NCI-H345 treated with DMSO at 0.1 percent for 48 hours (cell line): ENCODE measurements at regions not wholly inside any gene's neighbourhood (a gene's known extent, or its start where the extent isn't known, plus 50 kb on each side); places are given as distances from the start of the nearest gene placed in this dataset.
A peak's percentile ranks its signal among the peaks of the same experiment; 100 is the strongest.

ENCODE experiments used
- DNase-seq: peaks from one replicate; lab custom pipeline; 2025; ENCODE audit not compliant: unreplicated experiment; lab: John Stamatoyannopoulos, UW

- no peak for DNase-seq
Measured at GRCh38 chr3:30945291-30945690, 50.8 kb upstream of the GADL1 start.

DNA sequence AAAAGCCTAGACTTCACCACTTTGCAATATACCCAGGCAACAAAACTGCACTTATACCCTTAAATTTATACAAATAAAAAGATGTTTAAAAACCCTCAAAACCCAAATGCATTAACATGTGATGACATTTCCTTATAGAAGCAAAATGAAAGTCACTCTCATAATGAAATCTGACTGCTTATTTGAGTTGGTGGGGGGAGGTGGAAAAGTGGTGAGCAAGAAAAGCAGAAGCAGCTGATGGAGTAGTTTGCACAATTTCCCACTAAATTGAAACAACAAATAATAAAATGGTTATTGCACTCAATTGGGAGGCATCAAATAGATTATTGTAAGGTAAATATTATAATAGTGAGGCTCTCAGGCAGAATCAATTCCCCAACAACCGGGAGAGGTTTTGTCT lies 54.0 kb upstream of the GADL1 start:
- no peak for DNase-seq

DNA sequence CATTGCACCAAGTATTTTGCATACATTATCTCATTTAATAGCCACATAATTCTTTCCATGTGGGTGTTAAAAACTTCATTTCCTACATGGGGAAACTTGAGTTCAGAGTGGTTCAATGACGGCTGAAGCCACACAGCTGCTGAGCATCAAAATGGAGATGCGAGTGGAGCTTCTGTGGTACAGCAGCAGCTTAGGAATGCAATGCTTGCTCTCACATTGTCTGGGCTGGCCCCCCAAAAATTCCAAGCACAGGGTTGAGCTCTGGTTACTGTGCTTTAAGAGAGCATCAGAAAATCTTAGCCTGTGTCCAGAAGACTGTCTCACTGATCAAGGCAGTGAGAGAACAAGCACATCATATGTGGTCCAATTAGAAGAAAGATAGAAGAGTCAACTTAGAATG lies 57.4 kb upstream of the GADL1 start:
- no peak for DNase-seq

- DNase-seq: no peak
Measured at GRCh38 chr3:30952786-30953185, 58.3 kb upstream of the GADL1 start.

- DNase-seq: no peak
Measured at GRCh38 chr3:30954426-30954825, 60.0 kb upstream of the GADL1 start.

DNA sequence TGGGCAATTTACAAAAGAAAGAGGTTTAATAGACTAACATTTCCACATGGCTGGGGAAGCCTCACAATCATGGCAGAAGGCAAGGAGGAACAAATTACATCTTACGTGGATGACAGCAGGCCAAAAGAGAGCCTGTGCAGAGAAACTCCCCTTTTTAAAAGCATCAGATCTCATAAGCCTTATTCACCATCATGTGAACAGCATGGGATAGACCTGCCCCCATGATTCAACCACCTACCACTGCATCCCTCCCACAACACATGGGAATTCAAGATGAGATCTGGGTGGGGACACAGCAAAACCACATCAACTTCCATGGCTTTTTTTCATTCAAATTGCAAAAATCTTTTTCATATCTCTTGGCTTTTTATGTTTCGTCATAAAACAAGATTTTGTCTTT lies 67.6 kb upstream of the GADL1 start:
- no peak for DNase-seq

- DNase-seq: no peak
Measured at GRCh38 chr3:30962493-30962892, 68.0 kb upstream of the GADL1 start.

GRCh38 chr3:30963223-30963722 lies 68.8 kb upstream of the GADL1 start:
- no peak for DNase-seq

DNA sequence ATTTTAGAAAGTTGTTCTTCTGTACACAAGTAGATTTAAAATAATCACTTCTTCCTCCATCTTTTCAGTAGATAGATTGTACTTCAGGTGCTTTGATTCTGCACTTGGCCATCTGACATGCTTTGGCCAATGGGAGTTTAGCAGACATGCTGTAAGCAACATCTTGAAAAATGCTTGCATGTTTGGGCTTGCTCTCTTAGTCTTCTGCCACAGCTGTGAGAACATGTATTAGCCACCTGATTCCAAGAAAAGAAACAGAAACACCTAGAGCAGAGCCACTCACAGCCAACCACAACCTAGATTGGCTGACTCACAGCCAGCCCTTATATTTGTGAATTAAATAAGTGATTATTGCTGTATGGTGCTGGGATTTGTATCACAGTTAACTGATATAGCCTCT lies 70.2 kb upstream of the GADL1 start:
- DNase-seq: no peak

DNA sequence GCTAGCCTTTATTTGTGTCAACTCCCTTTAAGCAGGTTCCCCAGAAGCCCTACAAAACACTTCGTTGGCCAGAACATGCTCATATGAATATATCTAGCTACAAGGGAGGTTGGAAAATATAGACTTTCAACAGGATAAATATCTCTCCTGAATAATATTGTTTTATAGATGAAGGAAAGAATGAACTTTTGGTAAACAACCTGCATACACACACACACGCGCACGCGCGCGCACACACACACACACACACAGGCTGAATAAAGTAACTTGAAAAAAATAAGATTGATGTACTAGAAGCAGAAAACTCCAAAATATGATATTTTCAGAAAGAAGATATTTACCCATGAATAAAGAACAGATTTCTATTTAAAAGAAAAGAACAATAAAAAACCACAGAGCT lies 72.4 kb upstream of the GADL1 start:
- no peak for DNase-seq

- no peak for DNase-seq
Measured at GRCh38 chr3:30970183-30970582, 75.7 kb upstream of the GADL1 start.

- no peak for DNase-seq
Measured at GRCh38 chr3:30972449-30972848, 78.0 kb upstream of the GADL1 start.

GRCh38 chr3:30974071-30974470 lies 79.6 kb upstream of the GADL1 start:
- no peak for DNase-seq

- DNase-seq: no peak
Measured at GRCh38 chr3:30977592-30977991, 83.1 kb upstream of the GADL1 start.

- no peak for DNase-seq
Measured at GRCh38 chr3:30980993-30981392, 86.5 kb upstream of the GADL1 start.

GRCh38 chr3:30982416-30983075 lies 88.1 kb upstream of the GADL1 start:
- no peak for DNase-seq

DNA sequence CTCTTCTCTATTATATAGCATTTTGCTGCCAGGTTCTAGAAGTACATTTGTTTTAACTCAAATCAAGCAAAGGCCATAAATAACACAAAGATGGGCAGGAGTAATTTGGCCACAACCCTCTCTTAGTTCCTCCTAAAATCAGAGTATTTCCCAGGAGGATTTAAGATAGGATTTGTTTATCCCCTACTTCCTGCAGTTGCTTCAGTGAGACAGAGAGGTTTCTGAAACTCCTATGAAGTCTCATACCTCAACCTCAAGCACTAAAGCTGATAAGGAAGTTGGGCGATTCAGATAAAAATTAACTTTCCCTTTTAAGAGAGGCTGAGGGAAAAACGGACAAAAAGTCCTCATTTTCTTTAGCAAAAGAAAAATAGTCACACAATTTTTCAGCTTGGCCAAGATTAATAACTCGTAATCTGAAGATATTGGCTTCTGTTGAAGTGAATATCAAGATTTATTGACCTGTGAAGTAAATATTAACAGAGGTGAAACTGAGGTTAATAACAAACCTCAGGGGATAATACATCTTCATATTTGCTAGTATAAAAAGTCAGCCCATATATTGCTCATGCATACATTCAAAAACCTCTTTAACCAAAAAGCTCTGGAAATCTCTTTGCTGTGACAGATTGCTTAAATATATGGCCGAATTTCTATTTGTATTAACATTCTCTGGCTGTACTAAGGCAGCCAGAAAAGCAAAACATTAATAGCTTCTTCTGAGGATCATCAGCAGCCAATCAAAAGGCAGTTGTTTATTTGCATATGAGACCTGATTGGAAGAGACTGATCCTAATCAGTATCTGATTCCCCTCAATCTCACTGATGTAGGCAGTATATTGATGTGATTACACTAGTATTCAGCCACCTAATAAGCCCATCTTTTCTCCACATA lies 90.6 kb upstream of the GADL1 start:
- no peak for DNase-seq

DNA sequence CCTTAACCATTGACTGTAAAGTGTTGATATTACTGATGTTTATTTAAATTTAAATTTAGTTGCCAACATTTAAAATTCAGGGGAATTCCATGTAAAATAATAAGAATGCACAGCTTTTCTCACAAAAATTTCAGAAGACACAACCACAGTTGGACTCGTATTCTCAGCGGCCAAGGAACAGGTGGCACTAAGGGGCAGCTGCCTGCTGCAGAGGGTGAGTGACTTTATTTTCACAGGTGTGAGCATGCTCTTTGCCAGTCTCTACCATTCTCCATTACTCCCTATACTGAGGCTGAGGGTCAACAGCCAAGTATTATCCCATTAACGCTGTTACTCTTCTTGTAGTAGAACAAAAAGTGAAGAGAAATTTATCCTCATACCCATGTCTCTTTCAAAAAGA lies 92.1 kb upstream of the GADL1 start:
- DNase-seq: no peak

- no peak for DNase-seq
Measured at GRCh38 chr3:30988769-30989168, 94.3 kb upstream of the GADL1 start.

DNA sequence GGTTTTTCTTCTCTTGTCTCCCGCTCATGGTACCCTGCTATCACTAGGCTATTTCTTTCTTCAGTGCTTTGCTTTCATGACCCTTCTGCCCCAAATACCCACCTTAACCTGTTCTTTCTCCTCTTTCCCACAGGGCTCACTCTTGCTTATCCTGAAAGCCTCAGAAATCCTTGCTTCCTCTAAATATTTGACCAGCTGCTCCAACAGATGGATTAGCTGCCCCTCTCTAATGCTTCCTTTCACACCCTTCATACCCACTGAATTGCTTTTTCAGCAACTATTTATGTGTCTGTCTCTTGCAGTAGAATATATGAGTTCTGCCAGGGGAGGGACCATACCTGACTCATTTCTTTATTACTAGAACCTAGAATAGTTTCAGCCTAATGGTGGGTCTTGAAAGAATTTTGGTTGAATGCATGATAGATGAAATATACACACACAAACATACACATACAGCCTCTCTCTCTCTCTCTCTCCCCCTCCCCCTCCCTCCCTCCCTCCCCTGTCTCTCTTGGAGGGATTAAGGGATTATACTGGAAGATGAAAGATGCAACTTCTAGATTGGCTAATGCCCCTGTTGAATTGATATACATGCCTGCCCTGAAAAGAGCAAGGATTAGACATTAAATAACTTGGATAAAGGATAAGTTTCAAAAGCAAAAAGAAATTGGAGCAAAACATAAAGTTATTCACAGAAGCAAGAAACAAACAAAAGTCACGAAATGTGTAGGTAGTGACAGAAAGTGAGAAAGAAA lies 95.0 kb upstream of the GADL1 start:
- DNase-seq: no peak

GRCh38 chr3:30996467-30996866 lies 102.0 kb upstream of the GADL1 start:
- peak; percentile 23 for DNase-seq

GRCh38 chr3:31002730-31003129 lies 108.3 kb upstream of the GADL1 start:
- DNase-seq: no peak
